IPS-18c (cell line): ENCODE measurements at regions not wholly inside any gene's neighbourhood (a gene's known extent, or its start where the extent isn't known, plus 50 kb on each side); places are given as distances from the start of the nearest gene placed in this dataset.

Source experiments
- H3K4me3 ChIP-seq: 2 replicates; pipeline ENCODE4 v1.7.0; 2013; ENCODE audit warnings: low read depth, mild to moderate bottlenecking, low read length, moderate library complexity; ENCODE audit not compliant: insufficient read depth
- H3K9me3 ChIP-seq: one replicate; pipeline ENCODE4 v1.6.1; 2013; ENCODE audit warnings: mild to moderate bottlenecking, low read length, moderate library complexity; ENCODE audit not compliant: control insufficient read depth, insufficient read depth

DNA sequence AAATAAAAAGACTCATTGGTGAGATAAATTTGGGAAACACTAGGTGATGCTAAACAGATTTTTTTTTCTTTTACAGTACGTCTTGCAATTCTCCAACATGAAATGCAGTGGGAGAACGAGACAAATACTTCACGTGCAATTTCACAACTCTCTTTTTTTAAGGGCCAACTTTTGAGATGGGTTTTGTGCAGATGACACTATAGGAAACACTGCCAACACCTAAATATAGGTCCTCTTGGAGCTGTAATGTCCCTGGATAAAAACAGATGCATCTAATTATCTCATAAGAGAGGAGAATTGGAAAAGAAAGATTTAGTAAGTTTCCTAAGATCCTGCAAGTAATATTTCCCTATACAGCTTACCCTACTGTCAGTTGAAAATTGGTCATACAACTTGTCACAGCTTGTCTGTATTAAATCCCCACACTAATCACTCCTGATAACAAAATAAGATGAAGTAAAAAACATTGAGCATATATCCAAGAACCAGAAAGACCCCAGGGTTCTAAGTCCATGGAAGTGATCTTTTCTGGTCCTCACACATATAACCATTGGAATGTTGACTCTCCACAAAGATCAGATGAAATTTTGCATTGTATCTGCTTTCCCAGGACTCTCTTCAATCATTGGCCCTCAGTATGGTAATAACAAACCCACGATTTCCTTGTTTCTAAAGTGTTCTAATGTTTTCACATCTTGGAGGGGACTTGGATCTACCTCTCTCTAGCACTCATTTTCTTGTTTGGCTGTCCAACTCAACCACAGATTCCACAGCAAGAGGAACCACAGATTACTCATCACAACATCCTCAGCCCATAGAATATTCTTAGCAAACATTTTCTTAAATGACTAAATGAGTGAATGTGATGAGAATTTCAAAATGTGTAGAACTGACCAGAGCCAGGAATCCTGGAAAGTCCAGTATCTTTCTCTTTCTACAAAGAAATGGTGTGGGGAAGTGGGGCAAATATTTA lies 769.4 kb upstream of the USP15 start:
- no peaks in the 10 kb centered on the region for H3K9me3 ChIP-seq
- H3K4me3 ChIP-seq, result no peak overlapping the region

DNA sequence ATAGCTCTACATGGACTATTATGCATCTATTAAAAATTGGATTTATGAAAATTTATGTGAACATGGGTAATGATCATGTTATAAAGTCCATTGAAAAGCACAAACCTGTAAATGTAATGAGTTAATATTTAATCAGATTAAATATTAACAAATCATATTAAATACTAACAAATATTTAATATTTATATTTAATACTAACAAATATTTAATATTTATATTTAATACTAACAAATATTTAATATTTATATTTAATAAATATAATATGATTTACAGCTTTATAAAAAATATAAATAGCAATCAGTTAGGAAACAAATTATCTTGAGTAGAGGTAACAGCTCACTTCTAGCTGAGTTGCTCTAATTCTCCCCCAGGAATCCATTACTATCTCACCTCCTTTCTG lies 758.0 kb upstream of the USP15 start:
- no peaks in the 10 kb centered on the region for H3K9me3 ChIP-seq

GRCh38 chr12:61504396-61505080 lies 755.7 kb upstream of the USP15 start:
- Histone ChIP-seq H3K9me3 (no peaks in the 10 kb centered on the region), H3K4me3 (no peak overlapping the region)

More for the DNA sequence above, 758.0 kb upstream of the USP15 start:
- no peak overlapping the region for H3K4me3 ChIP-seq

GRCh38 chr12:61513499-61513898 lies 746.7 kb upstream of the USP15 start:
- no peaks in the 10 kb centered on the region for H3K9me3 ChIP-seq
- no peak overlapping the region for H3K4me3 ChIP-seq

GRCh38 chr12:61514016-61514415 lies 746.2 kb upstream of the USP15 start:
- H3K4me3 ChIP-seq, result no peak overlapping the region
- H3K9me3 ChIP-seq, result no peaks in the 10 kb centered on the region

DNA sequence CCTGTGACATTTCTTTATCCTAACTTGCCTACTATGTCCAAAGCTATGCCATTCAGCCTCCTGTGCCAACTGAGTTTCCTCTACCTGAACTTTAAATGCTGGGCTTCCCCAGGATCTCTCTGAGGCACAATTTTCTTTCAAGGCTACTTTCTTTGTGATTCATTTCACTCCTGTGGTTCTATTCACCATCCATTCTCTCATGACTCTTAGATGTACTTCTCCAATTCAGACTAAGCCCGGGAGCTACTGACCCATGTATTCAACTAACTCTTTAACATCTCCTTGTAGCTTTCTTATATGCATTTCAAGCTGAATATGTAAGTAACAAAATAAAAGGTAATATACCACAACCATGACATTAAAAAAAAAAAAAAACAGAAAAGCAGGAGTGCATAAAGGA lies 738.9 kb upstream of the USP15 start:
- Histone ChIP-seq H3K4me3 (no peak overlapping the region), H3K9me3 (no peaks in the 10 kb centered on the region)

DNA sequence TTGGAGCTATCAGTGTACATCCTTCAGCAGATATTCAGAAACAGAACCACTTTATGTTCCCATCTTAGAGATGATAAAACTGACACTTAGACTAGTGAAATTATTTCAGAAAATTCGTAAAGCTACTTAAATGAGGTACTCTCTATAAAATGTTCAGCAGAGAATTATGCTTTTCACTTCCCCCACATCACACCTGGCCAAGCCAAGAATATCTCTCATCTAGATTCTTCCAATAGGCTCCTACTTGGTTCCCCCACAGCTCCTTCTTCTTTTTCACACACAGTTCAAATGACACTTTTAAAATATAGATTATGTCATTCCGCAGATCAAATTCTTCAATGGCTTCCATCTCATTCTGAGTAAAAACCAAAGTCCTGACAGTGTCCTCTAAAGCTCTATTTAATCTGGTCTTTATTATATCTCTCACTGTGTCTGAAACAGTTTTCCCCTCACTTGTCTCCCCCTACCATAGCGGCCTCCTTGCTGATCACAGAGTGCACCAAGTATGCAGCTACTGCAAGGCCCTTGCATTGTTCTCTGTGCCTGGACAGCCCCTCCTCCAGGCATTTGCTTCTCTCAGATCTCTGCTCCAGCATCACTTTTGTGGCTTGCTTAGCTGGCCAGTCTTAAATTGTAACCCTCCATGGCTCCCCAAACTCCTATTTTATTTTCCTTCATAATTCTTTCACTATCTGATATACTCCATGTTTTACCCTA lies 736.8 kb upstream of the USP15 start:
- no peaks in the 10 kb centered on the region for H3K9me3 ChIP-seq
- H3K4me3 ChIP-seq, result no peak overlapping the region

DNA sequence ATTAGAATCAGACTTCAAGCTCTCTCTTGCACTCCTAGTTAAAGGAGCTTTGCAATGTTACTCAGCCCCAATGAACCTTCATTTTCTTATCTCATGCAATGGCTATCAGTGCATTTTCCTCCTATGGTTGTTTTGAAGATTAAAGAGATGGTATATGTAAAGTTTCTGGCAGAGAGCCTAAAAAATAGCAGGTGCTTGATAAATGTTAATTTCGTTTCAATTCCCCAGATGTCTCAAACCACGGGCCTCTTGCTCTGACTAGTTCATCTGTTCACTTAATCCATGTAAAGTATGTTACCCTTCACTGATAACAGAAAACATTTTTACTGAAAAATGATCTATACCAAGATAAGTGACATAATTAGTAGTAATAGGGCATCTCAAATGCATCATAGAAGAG lies 735.4 kb upstream of the USP15 start:
- Histone ChIP-seq H3K4me3 (no peak overlapping the region), H3K9me3 (no peaks in the 10 kb centered on the region)

GRCh38 chr12:61525331-61525730 lies 734.9 kb upstream of the USP15 start:
- no peak overlapping the region for H3K4me3 ChIP-seq
- no peaks in the 10 kb centered on the region for H3K9me3 ChIP-seq

DNA sequence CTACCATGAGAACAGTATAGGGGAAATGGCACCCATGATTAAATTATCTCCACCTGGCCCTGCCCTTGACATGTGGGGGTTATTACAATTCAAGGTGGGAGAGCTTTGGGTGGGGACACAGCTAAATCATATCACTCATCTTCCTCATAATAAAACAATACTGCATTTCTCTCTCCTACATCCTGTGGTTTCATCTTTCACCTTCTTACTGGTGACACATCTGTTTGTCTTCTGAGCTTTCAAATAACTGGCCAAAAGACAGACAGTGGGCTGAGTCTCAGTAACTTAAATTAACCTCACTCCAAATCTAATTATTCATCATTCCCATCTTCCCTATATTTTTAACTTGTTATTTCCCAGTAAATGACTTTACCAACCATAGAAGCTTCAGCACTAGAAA lies 729.7 kb upstream of the USP15 start:
- Histone ChIP-seq H3K9me3 (no peaks in the 10 kb centered on the region), H3K4me3 (no peak overlapping the region)

DNA sequence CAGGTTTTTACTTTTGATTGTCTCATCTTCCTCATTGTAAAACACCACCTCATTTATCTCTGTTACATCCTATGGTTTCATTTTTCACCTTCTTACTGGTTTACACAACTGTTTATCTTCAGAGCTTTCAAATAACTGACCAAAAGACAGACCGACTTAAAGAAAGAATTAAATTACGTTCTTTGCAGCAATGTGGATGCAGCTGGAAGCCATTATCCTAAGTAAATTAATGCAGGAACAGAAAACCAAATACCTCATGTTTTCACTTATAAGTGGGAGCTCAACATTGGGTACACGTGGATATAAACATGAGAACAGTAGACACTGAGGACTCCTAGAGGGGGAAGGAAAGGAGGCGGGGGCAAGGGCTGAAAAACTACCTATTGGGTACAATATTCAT lies 729.0 kb upstream of the USP15 start:
- Histone ChIP-seq H3K9me3 (no peaks in the 10 kb centered on the region), H3K4me3 (no peak overlapping the region)

- H3K9me3 ChIP-seq, result no peaks in the 10 kb centered on the region
- H3K4me3 ChIP-seq, result no peak overlapping the region
These were observed 724.1 kb upstream of the USP15 start for GRCh38 chr12:61536117-61536516.

GRCh38 chr12:61536525-61536924 lies 723.7 kb upstream of the USP15 start:
- H3K4me3 ChIP-seq, result no peak overlapping the region
- no peaks in the 10 kb centered on the region for H3K9me3 ChIP-seq

GRCh38 chr12:61538951-61539350 lies 721.3 kb upstream of the USP15 start:
- H3K9me3 ChIP-seq, result no peaks in the 10 kb centered on the region

GRCh38 chr12:61542551-61542950 lies 717.7 kb upstream of the USP15 start:
- no peak overlapping the region for H3K4me3 ChIP-seq
- no peaks in the 10 kb centered on the region for H3K9me3 ChIP-seq

More at GRCh38 chr12:61538951-61539350, 721.3 kb upstream of the USP15 start:
- no peak overlapping the region for H3K4me3 ChIP-seq

DNA sequence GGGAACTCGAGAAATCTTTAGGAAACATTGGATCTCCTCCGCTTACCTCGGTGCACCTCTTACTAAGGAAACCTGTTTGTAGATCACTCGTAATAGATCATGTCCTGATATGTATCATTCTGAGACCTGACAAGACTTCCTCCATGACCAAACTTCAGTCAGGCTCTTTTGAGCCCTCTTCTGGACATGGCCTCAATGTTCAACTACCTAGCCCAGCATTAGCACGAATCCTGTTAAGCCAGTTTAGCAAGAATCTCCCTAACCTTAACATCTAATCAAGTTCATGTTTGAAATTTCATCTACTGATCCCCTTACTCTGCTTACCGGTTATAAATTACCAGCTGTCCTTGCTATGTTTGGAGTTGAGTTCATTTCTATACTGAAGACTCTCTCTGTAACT lies 713.9 kb upstream of the USP15 start:
- H3K9me3 ChIP-seq, result no peaks in the 10 kb centered on the region
- no peak overlapping the region for H3K4me3 ChIP-seq

- no peaks in the 10 kb centered on the region for H3K9me3 ChIP-seq
These were observed 707.1 kb upstream of the USP15 start for GRCh38 chr12:61553091-61553490.

More at GRCh38 chr12:61553091-61553490, 707.1 kb upstream of the USP15 start:
- no peak overlapping the region for H3K4me3 ChIP-seq
